ACC112 (cell line): ENCODE measurements at regions not wholly inside any gene's neighbourhood (a gene's known extent, or its start where the extent isn't known, plus 50 kb on each side); places are given as distances from the start of the nearest gene placed in this dataset.

Source experiments
- H2AFZ ChIP-seq: fragments of 200-600 bp; sonication (generic); one replicate; pipeline ENCODE4 v1.6.0; 2017; ENCODE audit warnings: antibody characterized with exemption, low read length; ENCODE audit not compliant: unreplicated experiment
- H3K27ac ChIP-seq: fragments of 200-600 bp; sonication (generic); 2 replicates; pipeline ENCODE4 v1.5.1; 2014; ENCODE audit warnings: low read depth, mild to moderate bottlenecking, antibody characterized with exemption, low read length, moderate library complexity
- H3K27me3 ChIP-seq: fragments of 200-600 bp; sonication (generic); 2 replicates; pipeline ENCODE4 v1.6.1; 2014; ENCODE audit warnings: mild to moderate bottlenecking, antibody characterized with exemption, low read length, moderate library complexity, mixed read lengths; ENCODE audit not compliant: insufficient read depth
- H3K36me3 ChIP-seq: fragments of 200-600 bp; sonication (generic); 2 replicates; pipeline ENCODE4 v1.6.1; 2016; ENCODE audit warnings: mild to moderate bottlenecking, antibody characterized with exemption, low read length, moderate library complexity, mixed read lengths; ENCODE audit not compliant: insufficient read depth
- H3K4me1 ChIP-seq: fragments of 200-600 bp; sonication (generic); one replicate; pipeline ENCODE4 v1.6.1; 2016; ENCODE audit warnings: low read length, mixed read lengths; ENCODE audit not compliant: insufficient read depth, unreplicated experiment, control insufficient read depth
- H3K4me3 ChIP-seq: fragments of 200-600 bp; sonication (generic); 2 replicates; pipeline ENCODE4 v1.5.1; 2014; ENCODE audit warnings: mild to moderate bottlenecking, low read depth, low read length
- H3K79me2 ChIP-seq: fragments of 200-600 bp; sonication (generic); one replicate; pipeline ENCODE4 v1.6.0; 2016; ENCODE audit warnings: low read length; ENCODE audit not compliant: control insufficient read depth, unreplicated experiment, insufficient read depth

- H2AFZ ChIP-seq, result no peak overlapping the region
- no peaks in the 10 kb centered on the region for H3K36me3 ChIP-seq
- H3K4me1 ChIP-seq, result peaks cover 16% of the 10 kb centered on the region
- H3K27me3 ChIP-seq, result no peaks in the 10 kb centered on the region
- no peak overlapping the region for H3K27ac ChIP-seq
- no peak overlapping the region for H3K4me3 ChIP-seq
- no peaks in the 10 kb centered on the region for H3K79me2 ChIP-seq
These were observed 208.6 kb upstream of the CDKN3 start for GRCh38 chr14:54188064-54188666.

- peak overlapping the region; percentile 34; the same call in 1 of the 2 replicates for H3K4me3 ChIP-seq
- H2AFZ ChIP-seq, result peak overlapping the region; percentile 96
- no peaks in the 10 kb centered on the region for H3K79me2 ChIP-seq
- peaks cover 15% of the 10 kb centered on the region for H3K4me1 ChIP-seq
- H3K36me3 ChIP-seq, result no peaks in the 10 kb centered on the region
- H3K27ac ChIP-seq, result peak overlapping the region; percentile 46
- no peaks in the 10 kb centered on the region for H3K27me3 ChIP-seq
These were observed 207.5 kb upstream of the CDKN3 start for GRCh38 chr14:54189333-54189732.

GRCh38 chr14:54189748-54190354 lies 207.0 kb upstream of the CDKN3 start:
- H3K79me2 ChIP-seq, result no peaks in the 10 kb centered on the region
- peak overlapping the region; percentile 96 for H2AFZ ChIP-seq
- no peaks in the 10 kb centered on the region for H3K27me3 ChIP-seq
- H3K36me3 ChIP-seq, result no peaks in the 10 kb centered on the region
- peak overlapping the region; percentile 46 for H3K27ac ChIP-seq
- no peak overlapping the region for H3K4me3 ChIP-seq
- peaks cover 20% of the 10 kb centered on the region for H3K4me1 ChIP-seq

- no peaks in the 10 kb centered on the region for H3K79me2 ChIP-seq
- H3K36me3 ChIP-seq, result no peaks in the 10 kb centered on the region
- H3K4me1 ChIP-seq, result peaks cover 20% of the 10 kb centered on the region
- no peak overlapping the region for H3K27ac ChIP-seq
- no peaks in the 10 kb centered on the region for H3K27me3 ChIP-seq
- H2AFZ ChIP-seq, result no peak overlapping the region
- no peak overlapping the region for H3K4me3 ChIP-seq
These were observed 205.0 kb upstream of the CDKN3 start for GRCh38 chr14:54191846-54192245.

GRCh38 chr14:54192610-54193009 lies 204.2 kb upstream of the CDKN3 start:
- no peaks in the 10 kb centered on the region for H3K36me3 ChIP-seq
- no peaks in the 10 kb centered on the region for H3K79me2 ChIP-seq

GRCh38 chr14:54193871-54194270 lies 202.9 kb upstream of the CDKN3 start:
- H3K4me1 ChIP-seq, result peaks cover 20% of the 10 kb centered on the region
- H3K4me3 ChIP-seq, result no peak overlapping the region
- no peaks in the 10 kb centered on the region for H3K36me3 ChIP-seq
- H3K79me2 ChIP-seq, result no peaks in the 10 kb centered on the region
- H2AFZ ChIP-seq, result peak overlapping the region; percentile 58
- no peak overlapping the region for H3K27ac ChIP-seq
- no peaks in the 10 kb centered on the region for H3K27me3 ChIP-seq

More at GRCh38 chr14:54192610-54193009, 204.2 kb upstream of the CDKN3 start:
- Histone ChIP-seq H3K4me1 (peaks cover 20% of the 10 kb centered on the region), H3K27ac (no peak overlapping the region), H3K27me3 (no peaks in the 10 kb centered on the region), H3K4me3 (no peak overlapping the region), H2AFZ (no peak overlapping the region)

GRCh38 chr14:54194501-54194900 lies 202.3 kb upstream of the CDKN3 start:
- H2AFZ ChIP-seq, result no peak overlapping the region
- H3K4me3 ChIP-seq, result no peak overlapping the region
- H3K27me3 ChIP-seq, result no peaks in the 10 kb centered on the region
- H3K79me2 ChIP-seq, result no peaks in the 10 kb centered on the region
- peaks cover 14% of the 10 kb centered on the region for H3K4me1 ChIP-seq
- no peaks in the 10 kb centered on the region for H3K36me3 ChIP-seq
- H3K27ac ChIP-seq, result no peak overlapping the region

GRCh38 chr14:54197369-54197768 lies 199.4 kb upstream of the CDKN3 start:
- Histone ChIP-seq H3K36me3 (no peaks in the 10 kb centered on the region), H3K79me2 (no peaks in the 10 kb centered on the region), H3K4me3 (no peak overlapping the region), H3K27me3 (no peaks in the 10 kb centered on the region), H2AFZ (no peak overlapping the region), H3K27ac (no peak overlapping the region), H3K4me1 (peaks cover 6% of the 10 kb centered on the region)

GRCh38 chr14:54200726-54201125 lies 196.1 kb upstream of the CDKN3 start:
- no peak overlapping the region for H3K27ac ChIP-seq
- no peak overlapping the region for H3K4me3 ChIP-seq
- no peaks in the 10 kb centered on the region for H3K4me1 ChIP-seq
- H3K36me3 ChIP-seq, result no peaks in the 10 kb centered on the region
- no peaks in the 10 kb centered on the region for H3K79me2 ChIP-seq
- no peak overlapping the region for H2AFZ ChIP-seq
- no peaks in the 10 kb centered on the region for H3K27me3 ChIP-seq

GRCh38 chr14:54202288-54202687 lies 194.5 kb upstream of the CDKN3 start:
- no peaks in the 10 kb centered on the region for H3K36me3 ChIP-seq
- no peaks in the 10 kb centered on the region for H3K27me3 ChIP-seq
- H3K4me3 ChIP-seq, result no peak overlapping the region
- no peaks in the 10 kb centered on the region for H3K79me2 ChIP-seq
- H3K4me1 ChIP-seq, result peaks cover 11% of the 10 kb centered on the region
- no peak overlapping the region for H2AFZ ChIP-seq
- H3K27ac ChIP-seq, result no peak overlapping the region

- H2AFZ ChIP-seq, result peak overlapping the region; percentile 52
- H3K27me3 ChIP-seq, result no peaks in the 10 kb centered on the region
- H3K4me1 ChIP-seq, result peaks cover 50% of the 10 kb centered on the region
- no peaks in the 10 kb centered on the region for H3K79me2 ChIP-seq
- H3K27ac ChIP-seq, result no peak overlapping the region
- no peak overlapping the region for H3K4me3 ChIP-seq
- no peaks in the 10 kb centered on the region for H3K36me3 ChIP-seq
These were observed 190.3 kb upstream of the CDKN3 start for GRCh38 chr14:54206516-54206915.
